Adipose tissue (tissue), 3 donors: ENCODE measurements at regions not wholly inside any gene's neighbourhood (a gene's known extent, or its start where the extent isn't known, plus 50 kb on each side); places are given as distances from the start of the nearest gene placed in this dataset.

Source experiments
- H3K27ac ChIP-seq: one replicate; pipeline ENCODE4 v1.5.1; 2013; ENCODE audit warnings: low read depth, low read length
- WGBS, 3 donors: extraction: QIAGEN DNeasy Blood & Tissue Kit; methylation state at CpG; one replicate each; pipeline ENCODE4 v1.1.7; 2013; 5-methylcytosine and 5-hydroxymethylcytosine counted together
- donor health status: healthy with polysubstance abuse.
- donor health status: Bipolar disorder and iron deficiency.
- donor health status: healthy.

DNA sequence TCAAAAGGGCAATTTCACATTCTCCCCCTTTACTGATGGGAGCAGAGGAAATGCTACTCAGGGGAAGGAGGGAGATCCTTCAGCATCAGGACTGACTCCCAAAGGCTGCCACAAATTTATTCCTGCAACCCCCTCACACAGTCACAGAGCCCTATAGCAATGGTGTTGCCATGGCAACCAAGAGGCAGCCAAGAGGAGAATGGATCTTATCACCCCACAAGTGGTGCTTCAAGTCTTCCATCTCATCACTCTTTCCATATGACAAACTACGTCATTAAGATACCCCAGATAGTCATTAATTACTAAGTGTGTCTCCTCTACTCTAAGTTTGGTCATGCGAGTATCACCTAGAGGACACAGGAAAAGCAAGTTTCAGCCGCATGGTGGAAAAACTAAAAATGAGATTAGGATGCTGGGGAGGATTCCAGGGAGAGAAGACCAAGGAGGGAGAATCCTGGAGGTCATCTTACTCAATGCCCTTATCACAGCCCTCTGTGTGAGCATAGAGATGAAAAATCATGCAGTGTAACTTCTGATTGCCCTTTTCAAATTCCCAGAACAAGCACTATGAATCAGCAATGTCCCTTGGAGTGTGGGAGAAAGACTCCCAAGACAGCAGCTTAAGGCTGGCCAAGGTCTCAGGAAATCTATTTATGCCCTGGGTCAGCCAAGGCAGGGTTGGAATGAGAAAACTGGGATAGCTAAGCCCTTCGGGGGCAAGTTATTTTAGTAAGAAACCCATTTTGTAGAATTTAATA is 885.7 kb upstream of the KLHL29 start:
- 58 to 60% (median 58%) methylated on average over 4 of the region's 4 CpGs for WGBS, 3 donors
- H3K27ac ChIP-seq = no peak overlapping the region

DNA sequence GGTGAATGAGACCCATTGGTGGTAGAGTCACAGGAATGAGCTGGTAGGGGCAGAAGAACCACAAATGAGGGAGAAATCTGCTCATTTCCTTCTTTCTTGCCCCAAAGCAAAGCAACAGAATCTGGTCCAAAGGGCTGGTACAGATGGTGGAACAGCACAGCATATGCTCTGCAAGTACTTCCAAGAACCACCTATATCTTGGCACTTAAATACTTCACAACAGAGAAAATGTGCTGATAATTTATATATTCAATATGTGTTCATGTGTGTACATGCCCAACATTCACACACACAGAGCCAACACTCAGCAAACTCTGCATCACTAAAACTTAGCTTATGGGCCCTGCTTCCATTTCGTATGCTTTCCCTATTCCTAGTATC is 884.4 kb upstream of the KLHL29 start:
- WGBS, 3 donors = 64 to 75% (median 69%) methylated on average over 1 of the region's 1 CpG
- no peak overlapping the region for H3K27ac ChIP-seq

DNA sequence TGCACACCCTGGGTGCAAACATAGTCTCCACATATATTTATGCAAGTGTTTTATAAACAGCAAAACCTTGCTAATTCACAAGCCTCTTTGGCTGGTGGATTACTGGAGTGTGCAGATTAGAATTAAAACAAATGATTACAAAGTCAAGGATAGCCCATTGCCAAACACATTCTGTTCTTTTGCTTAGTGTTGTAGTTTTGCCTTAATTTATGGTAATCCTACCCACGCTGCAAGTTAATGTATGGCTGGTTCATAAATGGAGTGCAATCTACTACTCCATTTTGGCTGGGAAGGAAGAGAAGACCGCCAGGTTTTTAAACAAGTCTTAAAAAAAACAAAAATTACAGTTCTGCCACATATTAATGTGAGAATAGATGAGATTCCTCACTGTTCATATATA is 883.1 kb upstream of the KLHL29 start:
- 70 to 83% (median 79%) methylated on average over 2 of the region's 2 CpGs for WGBS, 3 donors
- no peak overlapping the region for H3K27ac ChIP-seq

DNA sequence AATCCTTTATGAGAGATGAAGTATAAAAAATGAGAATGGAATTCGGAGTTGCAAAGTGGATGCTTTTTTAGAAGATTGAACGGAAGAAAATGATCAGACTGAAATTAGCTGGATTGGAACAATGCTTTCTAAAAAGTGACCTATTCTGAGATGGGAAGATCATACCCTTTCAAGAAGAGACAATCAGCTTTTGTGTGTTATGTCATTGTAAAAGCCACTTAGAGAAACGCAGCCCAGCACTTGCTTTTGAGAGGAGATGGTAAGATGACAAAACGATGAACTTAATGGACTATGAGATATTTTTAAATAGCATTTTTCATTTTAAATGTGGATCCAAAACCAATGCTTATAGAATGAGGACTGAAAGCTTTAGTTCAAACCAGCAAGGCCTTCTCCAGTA is 871.4 kb upstream of the KLHL29 start:
- H3K27ac ChIP-seq = no peak overlapping the region
- 72 to 92% (median 88%) methylated on average over 4 of the region's 4 CpGs for WGBS, 3 donors

DNA sequence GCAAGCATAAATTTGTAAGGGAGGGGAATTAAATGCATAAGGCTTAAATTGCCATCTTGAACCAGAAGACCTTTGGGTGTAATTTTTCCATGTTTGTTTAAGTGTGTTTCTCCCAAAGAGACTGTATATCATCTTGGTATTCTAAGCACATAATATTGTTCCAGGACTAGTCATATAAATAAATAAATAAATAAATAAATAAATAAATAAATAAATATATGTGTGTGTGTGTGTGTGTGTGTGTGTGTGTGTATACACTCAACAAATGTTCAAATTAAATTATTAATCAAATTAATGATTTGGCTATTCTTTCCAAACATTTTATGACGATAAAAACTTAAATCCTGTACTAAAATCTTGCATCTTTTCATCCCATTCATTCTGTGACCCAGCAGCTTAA is 867.8 kb upstream of the KLHL29 start:
- 0 to 78% (median 39%) methylated on average over 1 of the region's 1 CpG for WGBS, 3 donors
- no peak overlapping the region for H3K27ac ChIP-seq

DNA sequence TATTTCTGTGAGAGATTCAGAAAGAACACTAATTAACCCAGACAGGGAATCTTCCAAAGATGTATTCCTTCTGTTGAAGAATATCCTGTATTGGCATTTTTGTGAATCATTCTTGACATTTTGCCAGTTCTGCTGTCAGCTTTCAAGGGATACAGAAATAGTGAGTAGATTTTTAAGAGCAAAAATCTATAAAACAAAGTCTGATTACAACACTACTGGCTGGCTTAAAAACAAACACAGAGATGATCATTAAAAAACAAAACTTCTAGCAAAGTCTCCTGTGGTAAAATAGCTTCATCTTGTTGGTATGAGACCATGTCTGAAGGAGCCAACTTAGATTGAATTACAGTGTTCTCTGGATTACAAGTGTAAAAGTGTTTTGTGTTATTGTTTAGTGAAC is 866.3 kb upstream of the KLHL29 start:
- no peak overlapping the region for H3K27ac ChIP-seq

DNA sequence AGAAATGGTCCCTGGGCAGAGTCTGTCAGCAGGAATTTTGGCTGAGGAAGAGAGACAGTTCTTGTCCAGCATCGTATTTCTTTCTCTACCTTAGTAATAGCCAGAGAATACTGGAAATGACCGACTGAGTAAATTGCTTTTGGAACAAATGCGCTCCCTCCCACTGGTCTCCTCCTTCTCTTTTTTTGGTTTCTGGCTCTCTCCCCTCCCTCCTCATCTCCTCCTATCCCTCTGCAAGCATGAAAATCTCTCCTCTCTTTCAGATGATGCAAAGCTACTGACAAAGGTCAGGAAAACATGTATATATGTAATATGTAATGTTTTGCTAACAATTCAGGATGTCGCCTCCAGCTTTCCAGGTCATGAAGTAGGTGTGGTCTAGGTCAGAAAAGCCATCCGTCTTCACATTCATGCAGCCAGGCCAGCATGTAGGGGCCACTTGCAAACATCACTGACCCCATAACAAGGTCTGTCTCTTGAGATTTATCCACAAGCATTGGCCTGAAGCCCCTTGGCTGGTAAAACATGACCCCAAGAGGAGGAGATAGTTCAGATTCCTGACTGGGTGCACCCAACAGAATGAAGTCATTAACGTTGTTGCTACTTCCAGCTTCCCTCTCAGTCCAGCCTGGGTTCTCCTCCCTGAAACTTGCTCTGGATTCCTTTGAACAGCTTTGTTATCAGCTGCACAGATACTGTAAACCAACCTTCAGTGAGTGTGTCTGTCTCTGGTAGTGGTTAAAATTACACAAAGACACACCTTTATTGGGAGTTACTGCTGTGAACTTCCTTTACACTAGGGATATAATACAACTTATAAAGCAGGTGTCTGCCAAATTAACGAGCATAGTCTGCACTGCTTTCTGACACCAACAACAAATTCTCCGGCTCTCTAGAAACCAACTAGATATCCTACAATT is 864.4 kb upstream of the KLHL29 start:
- 52 to 68% (median 55%) methylated on average over 8 of the region's 8 CpGs for WGBS, 3 donors

DNA sequence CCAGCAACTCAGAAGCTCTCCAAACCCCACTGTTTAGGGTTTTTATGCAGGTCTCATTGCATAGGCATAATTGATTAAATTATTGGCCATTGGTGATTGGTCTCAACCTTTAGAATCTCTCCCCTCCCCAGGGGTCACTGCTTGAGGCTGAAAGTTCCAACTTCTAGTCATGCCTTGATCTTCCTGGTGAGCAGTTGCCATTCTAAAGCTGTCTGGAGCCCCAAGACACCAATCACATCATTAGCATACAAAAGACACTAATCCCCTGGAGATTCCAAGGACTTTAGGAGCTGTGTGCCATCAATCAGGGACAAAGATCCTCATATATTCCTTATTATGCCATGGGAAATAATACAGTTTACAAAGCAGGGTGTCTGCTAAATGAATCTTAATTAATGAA is 863.4 kb upstream of the KLHL29 start:
- no peak overlapping the region for H3K27ac ChIP-seq

More for the DNA sequence above, 864.4 kb upstream of the KLHL29 start:
- no peak overlapping the region for H3K27ac ChIP-seq

DNA sequence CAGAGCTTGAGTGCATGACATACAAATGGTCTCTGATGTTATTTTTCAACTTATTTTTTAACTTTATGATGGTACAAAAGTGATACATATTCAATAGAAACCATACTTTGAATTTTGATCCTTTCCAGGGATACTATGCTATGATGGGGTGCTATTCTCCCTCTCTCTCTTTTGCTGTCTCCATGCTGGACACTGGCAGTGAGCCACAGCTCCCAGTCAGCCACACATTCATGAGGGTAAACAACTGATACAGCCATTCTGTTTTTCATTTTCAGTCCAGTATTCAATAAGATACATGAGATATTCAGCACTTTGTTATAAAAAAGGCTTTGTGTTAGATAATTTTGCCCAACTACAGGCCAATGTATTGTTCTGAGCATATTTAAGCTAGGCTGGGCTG is 859.3 kb upstream of the KLHL29 start:
- no peak overlapping the region for H3K27ac ChIP-seq

DNA sequence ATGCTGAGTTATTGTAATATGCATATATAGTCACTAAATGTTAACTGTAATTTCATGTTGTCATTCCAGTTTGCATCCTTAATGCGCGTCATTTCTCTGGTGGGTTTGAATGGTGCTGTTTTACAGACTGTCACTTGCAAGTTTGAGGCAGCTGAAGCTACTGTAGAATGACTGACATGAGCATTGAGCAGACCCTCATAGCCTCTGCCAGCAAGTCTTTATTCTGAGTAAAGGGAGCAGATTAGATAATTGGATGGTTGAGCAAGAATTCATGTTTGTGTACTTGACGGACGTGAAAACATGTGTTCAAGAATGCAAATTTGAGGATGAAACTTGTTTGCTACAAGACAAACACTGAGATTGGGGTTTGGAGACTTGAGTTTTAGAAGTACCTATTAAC is 854.8 kb upstream of the KLHL29 start:
- WGBS, 3 donors = 71 to 91% (median 89%) methylated on average over 4 of the region's 4 CpGs
- no peak overlapping the region for H3K27ac ChIP-seq

DNA sequence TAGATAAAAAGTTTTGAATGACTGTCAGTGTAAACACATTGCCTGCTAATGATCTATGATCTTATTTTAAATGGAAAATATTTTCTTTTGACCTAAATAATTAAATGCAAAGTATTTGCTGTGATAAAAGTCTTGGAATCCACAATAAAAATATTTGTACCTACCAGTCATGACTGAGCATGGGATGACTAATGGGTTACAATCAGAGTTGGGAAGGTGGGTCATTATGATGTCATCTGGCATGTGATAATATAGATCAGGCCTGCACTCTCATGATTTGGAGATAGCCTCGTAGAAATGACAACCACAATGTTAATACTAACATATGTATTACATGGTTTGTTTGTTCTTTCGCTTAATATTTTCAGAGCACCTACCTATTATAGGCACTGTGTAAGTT is 848.8 kb upstream of the KLHL29 start:
- 61 to 82% (median 69%) methylated on average over 2 of the region's 2 CpGs for WGBS, 3 donors
- H3K27ac ChIP-seq = no peak overlapping the region

DNA sequence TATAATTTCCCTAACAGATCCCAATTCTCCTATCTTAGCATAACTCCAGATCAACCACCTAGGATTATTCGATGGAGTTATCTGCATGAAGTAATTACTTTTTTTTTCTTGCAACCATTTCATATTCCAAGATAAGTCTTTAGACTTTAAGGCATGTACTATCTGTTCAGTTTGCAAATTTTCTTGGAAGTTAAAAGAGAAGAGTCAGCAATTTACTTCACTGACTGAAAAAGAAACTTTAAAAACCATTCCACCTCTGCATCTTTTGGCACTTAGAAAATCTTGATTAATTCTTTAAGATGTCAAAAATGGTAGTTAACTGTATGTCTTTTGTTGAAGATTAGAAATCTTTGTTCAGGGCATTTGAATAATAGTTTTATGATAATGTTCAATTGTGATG is 830.5 kb upstream of the KLHL29 start:
- no peak overlapping the region for H3K27ac ChIP-seq
- 72 to 75% (median 74%) methylated on average over 1 of the region's 1 CpG for WGBS, 3 donors

DNA sequence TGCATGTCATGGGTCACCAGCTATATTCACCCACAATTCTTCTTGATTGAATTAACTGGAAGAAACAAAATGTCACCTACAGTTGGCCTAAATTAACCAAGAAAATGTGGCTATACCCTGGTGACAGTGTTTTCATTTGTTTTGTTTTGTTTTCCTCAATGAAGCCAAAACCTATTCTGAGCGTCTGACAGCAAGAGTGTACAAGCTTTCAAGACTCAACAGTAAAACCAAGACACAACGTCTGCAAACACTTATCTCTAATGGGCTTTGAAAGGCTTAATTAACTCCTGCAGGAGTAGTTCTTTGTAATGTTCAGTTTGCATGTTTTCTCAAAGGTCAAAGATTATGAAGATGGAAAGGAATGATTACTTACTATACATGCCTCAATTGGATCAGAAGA is 827.6 kb upstream of the KLHL29 start:
- WGBS, 3 donors = 38 to 60% (median 55%) methylated on average over 2 of the region's 2 CpGs
- no peak overlapping the region for H3K27ac ChIP-seq

DNA sequence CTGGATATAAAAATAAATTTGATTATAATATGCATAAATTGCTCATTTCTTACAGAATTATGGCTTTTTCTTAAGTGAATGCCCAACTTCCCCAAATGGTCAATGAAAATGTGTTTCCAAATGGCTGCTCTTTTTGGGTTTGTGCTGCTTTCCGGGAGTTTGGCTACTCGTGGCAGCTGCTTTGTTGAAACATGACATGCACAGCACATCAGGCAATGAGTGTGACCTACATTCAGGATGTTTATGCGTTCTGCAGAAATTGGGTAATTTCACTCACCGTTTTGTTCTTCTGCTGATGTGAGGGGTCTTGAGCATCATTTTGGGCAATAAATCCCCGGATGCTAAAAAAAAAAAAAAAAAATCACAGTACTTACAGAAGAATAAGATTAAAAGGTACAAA is 825.0 kb upstream of the KLHL29 start:
- no peak overlapping the region for H3K27ac ChIP-seq
- 64 to 70% (median 70%) methylated on average over 5 of the region's 5 CpGs for WGBS, 3 donors

DNA sequence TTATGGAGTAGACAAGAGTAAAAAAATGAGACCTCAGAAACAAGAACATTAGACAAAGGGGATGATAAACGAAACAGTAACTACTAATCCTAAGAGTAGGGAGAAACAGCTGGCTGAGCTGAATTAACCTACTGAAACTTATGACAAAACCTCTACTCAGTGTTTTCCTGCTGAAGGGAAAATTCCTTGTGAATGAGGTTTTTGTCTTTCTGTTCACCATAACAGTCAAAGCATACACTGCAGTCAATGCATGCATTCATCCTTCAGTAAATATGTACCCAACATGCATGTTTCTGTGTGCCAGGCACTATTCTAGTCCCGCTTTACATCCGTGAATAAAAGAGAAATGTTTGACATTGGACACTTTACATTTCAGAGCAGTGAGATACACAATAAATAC is 805.6 kb upstream of the KLHL29 start:
- no peak overlapping the region for H3K27ac ChIP-seq
- 35 to 80% (median 76%) methylated on average over 3 of the region's 3 CpGs for WGBS, 3 donors

DNA sequence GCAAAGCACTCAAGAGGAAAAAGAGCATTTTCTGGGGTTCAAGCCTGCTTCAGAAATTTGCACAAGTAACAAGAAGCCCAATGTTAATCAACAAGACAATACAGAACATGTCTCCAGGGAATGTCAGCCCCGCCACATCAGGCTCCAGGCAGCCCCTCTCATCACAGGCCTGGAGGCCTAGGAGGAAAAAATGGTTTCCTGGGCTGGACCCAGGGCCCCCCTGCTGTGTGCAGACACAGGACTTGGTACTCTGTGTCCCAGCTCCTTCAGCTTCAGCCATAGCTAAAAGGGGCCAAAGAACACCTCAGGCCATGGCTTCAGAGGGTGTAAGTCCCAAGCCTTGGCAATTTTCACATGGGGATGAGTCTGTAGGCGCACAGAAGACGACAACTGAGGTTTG is 802.9 kb upstream of the KLHL29 start:
- WGBS, 3 donors = 68 to 81% (median 76%) methylated on average over 3 of the region's 3 CpGs

DNA sequence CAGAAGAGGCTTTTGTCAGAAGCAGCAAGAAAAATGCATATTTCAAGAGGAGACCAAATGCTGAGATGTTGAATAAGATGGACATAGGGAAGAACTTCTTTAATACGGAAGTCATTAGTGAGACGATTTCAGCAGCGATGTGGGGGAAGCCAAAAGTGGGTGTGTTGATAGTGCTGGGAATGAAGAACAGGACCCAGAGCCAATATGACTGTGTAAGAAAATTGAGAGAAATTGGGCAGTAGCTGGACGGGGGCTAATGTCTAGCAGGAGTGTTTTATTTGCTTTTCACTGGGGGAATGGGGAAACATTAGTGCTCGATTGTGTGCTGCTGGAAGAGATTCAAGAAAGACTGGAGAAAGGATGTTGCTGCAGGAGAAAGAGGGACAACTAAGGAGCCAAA is 788.7 kb upstream of the KLHL29 start:
- WGBS, 3 donors = 53 to 63% (median 56%) methylated on average over 5 of the region's 5 CpGs

More for the DNA sequence above, 802.9 kb upstream of the KLHL29 start:
- H3K27ac ChIP-seq = no peak overlapping the region

DNA sequence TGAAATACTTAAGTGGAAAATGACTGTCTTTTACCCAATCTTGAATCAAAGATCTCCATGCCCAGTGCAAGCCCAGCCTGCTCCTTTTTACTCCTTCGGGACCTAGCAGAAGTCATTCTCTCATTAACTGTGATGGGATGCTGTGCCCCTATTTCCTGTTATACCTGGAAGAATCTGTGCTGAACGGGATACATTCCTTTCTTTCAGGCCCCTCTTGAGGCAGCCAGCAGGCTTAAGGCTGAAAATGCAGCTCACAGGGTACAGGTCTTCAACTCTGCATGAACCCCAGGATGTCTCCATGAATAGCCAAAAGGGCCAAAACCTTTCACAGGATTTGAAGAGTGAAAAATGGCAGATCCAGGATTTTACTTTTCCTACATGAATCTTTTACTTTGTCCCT is 784.8 kb upstream of the KLHL29 start:
- no peak overlapping the region for H3K27ac ChIP-seq
- WGBS, 3 donors = 40 to 52% (median 47%) methylated on average over 2 of the region's 2 CpGs

More for the DNA sequence above, 788.7 kb upstream of the KLHL29 start:
- H3K27ac ChIP-seq = no peak overlapping the region

DNA sequence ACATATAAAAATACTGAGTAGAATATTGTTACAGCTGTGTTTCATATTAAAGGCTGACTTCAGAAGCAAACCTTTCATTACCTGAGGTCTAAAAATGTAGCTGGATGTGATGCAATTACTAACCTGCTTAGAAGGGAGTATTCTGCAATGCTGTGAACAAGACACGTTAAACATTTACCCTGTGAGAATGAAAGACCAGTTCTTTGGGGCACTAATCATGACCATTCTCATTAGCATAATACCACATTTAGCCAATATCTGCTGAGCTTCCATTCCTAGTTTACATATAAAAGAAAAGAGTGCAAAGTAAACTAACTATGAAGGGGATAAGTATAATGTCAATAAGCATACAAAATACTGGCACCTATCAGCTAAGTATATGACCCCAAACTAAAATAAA is 784.0 kb upstream of the KLHL29 start:
- no peak overlapping the region for H3K27ac ChIP-seq
- 18 to 84% (median 73%) methylated on average over 1 of the region's 1 CpG for WGBS, 3 donors

DNA sequence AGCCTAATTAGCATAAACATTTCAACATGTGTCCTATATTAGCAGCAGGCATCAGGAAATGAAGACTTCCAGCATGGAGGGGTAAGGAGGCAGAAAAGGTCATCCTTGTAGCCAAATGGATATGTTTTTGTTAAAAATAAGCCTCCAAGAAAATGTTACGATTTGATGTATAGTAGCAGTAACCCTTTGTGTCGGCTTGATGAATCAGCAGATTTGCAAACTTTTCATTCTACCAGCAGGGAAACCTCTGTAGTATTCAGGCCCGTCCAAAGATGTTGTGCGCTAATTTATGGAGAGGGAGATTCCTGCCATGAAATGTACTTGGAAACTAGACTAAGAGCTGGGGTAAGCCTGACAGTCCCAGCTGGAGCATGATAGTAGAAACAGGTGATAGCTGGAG is 780.8 kb upstream of the KLHL29 start:
- 72 to 81% (median 80%) methylated on average over 4 of the region's 4 CpGs for WGBS, 3 donors
- no peak overlapping the region for H3K27ac ChIP-seq
